Colonic mucosa (tissue), 4 donors: ENCODE measurements at regions not wholly inside any gene's neighbourhood (a gene's known extent, or its start where the extent isn't known, plus 50 kb on each side); places are given as distances from the start of the nearest gene placed in this dataset.

ENCODE experiments used
- DNase-seq: peaks from one replicate; pipeline ENCODE4 v3.0.0-alpha.2; 2020
- H3K27ac ChIP-seq: fragments of 200-600 bp; one replicate; pipeline ENCODE4 v1.8.0; 2021
- H3K27me3 ChIP-seq: fragments of 200-600 bp; one replicate; pipeline ENCODE4 v1.8.0; 2021
- H3K36me3 ChIP-seq: fragments of 200-600 bp; one replicate; pipeline ENCODE4 v1.8.0; 2021
- H3K4me1 ChIP-seq: fragments of 200-600 bp; one replicate; pipeline ENCODE4 v1.8.0; 2021; ENCODE audit warnings: mild to moderate bottlenecking
- H3K4me3 ChIP-seq: fragments of 200-600 bp; one replicate; pipeline ENCODE4 v1.8.0; 2021
- H3K9ac ChIP-seq, 2 donors: one replicate each; pipeline ENCODE4 v1.7.0; 2013; ENCODE audit warnings: control low read depth in 2 of 2, low read depth in 2 of 2, low read length in 2 of 2
- H3K9me3 ChIP-seq: fragments of 200-600 bp; one replicate; pipeline ENCODE4 v1.8.0; 2021
- intact Hi-C: fragments of 100-400 bp; cut with DNase I; formaldehyde crosslinking; loops from one replicate; pipeline ENCODE4 v1.14.1; 2022
- TF ChIP-seq, protein P1 (sequence below): fragments of 200-600 bp; IDR thresholded peaks from one replicate; pipeline ENCODE4 v1.8.0; 2022; ENCODE audit warnings: antibody characterized with exemption, mild to moderate bottlenecking
- donor health status: healthy.
- donor health status: DM: no; HTN: no; CAD: no.
- donor health status: DM: no; HTN: no; CAD: no.

- TF ChIP-seq, protein P1, sequence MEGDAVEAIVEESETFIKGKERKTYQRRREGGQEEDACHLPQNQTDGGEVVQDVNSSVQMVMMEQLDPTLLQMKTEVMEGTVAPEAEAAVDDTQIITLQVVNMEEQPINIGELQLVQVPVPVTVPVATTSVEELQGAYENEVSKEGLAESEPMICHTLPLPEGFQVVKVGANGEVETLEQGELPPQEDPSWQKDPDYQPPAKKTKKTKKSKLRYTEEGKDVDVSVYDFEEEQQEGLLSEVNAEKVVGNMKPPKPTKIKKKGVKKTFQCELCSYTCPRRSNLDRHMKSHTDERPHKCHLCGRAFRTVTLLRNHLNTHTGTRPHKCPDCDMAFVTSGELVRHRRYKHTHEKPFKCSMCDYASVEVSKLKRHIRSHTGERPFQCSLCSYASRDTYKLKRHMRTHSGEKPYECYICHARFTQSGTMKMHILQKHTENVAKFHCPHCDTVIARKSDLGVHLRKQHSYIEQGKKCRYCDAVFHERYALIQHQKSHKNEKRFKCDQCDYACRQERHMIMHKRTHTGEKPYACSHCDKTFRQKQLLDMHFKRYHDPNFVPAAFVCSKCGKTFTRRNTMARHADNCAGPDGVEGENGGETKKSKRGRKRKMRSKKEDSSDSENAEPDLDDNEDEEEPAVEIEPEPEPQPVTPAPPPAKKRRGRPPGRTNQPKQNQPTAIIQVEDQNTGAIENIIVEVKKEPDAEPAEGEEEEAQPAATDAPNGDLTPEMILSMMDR: no peak
- intact Hi-C loops: no loop called here
Observed at GRCh38 chr12:127074161-127074560, 1192.8 kb upstream of the TMEM132C start.

DNA sequence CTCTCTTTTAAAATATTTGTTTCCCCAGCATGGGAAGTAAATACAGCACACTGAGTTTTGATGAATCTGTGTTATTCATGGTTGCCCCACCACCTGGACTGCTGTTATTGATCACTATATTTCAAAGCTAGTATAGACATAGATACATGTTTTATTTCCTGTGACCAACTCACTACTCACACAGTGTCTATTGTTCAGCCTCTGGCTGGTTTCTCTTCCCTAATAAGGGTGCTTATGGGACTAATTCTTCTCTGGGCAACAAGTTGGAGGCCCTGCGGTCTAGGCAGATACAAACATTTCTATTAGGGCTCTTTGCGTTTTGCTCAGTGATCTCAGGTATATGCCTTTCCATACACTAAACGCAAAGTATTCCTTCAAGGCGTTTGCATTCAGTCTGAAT is 1191.0 kb upstream of the TMEM132C start:
- TF ChIP-seq, protein P1: no peak

More at GRCh38 chr12:127074161-127074560, 1192.8 kb upstream of the TMEM132C start:
- DNase-seq: no peak
- Histone ChIP-seq H3K27ac (no peak overlapping the region), H3K9ac (no peak overlapping the region), H3K4me3 (no peak overlapping the region), H3K36me3 (no peaks in the 10 kb centered on the region), H3K4me1 (no peaks in the 10 kb centered on the region), H3K9me3 (no peaks in the 10 kb centered on the region), H3K27me3 (no peaks in the 10 kb centered on the region)

DNA sequence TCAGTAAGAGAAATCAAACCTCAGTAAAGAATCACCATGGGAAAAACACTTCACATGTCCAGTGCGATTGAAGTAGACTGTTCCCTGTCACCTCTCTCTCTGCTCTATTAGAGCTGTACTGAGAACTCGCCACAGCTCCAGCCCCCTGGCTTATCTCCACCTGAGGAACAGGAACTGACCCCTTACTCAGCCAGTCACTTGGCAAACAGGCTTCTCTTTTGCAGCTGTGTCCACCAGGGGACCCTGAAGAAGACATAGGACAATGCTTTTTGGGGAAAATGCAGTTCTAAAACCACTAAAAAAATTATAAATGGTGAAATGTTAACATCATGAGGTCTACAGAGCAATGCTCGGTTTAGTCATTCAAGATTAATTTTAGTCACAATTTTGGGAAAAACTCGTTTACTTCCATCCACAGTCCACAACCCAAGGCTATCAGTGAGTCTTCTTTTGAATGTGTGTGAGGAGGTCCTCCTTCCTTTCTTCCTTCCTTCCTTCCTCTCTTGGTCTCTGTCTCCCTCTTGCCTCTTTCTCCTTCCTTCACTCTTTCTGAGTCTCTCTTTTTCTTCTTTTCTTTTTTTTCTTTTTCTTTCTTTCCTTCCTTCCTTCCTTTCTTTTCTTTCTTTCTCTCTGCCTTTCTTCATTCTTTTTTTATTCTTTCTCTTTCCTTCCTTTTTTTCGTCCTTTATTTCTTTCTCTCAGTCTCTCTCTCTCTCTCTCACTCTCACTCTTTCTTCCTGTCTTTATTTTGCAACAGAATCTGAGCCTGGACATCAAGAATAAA is 1189.5 kb upstream of the TMEM132C start:
- H3K36me3 ChIP-seq: no peaks in the 10 kb centered on the region
- H3K27me3 ChIP-seq: no peaks in the 10 kb centered on the region
- no peaks in the 10 kb centered on the region for H3K9me3 ChIP-seq
- H3K4me1 ChIP-seq: no peaks in the 10 kb centered on the region
- no peak for DNase-seq
- intact Hi-C loops: no loop called here
- no peak overlapping the region for H3K4me3 ChIP-seq
- H3K27ac ChIP-seq: no peak overlapping the region
- TF ChIP-seq, protein P1: no peak
- no peak overlapping the region for H3K9ac ChIP-seq

More for the DNA sequence above, 1191.0 kb upstream of the TMEM132C start:
- H3K9ac ChIP-seq: no peak overlapping the region
- no peaks in the 10 kb centered on the region for H3K9me3 ChIP-seq
- no peak for DNase-seq
- intact Hi-C loops: no loop called here
- no peak overlapping the region for H3K27ac ChIP-seq
- no peaks in the 10 kb centered on the region for H3K27me3 ChIP-seq
- H3K4me3 ChIP-seq: no peak overlapping the region
- H3K36me3 ChIP-seq: no peaks in the 10 kb centered on the region
- H3K4me1 ChIP-seq: no peaks in the 10 kb centered on the region

- Histone ChIP-seq H3K27ac (no peak overlapping the region), H3K4me3 (no peak overlapping the region), H3K4me1 (peaks cover 3% of the 10 kb centered on the region), H3K27me3 (no peaks in the 10 kb centered on the region), H3K9ac (no peak overlapping the region), H3K9me3 (no peaks in the 10 kb centered on the region), H3K36me3 (no peaks in the 10 kb centered on the region)
- intact Hi-C loops: no loop called here
- TF ChIP-seq, protein P1: no peak
- DNase-seq: no peak
Observed at GRCh38 chr12:127078577-127079350, 1188.2 kb upstream of the TMEM132C start.

- no peak overlapping the region for H3K27ac ChIP-seq
- H3K9ac ChIP-seq: no peak overlapping the region
- peaks cover 3% of the 10 kb centered on the region for H3K4me1 ChIP-seq
- intact Hi-C loops: loop anchor here (5.0 kb wide), 1 partner anchor 88 kb away; no protein-coding TSS in a partner anchor
- H3K27me3 ChIP-seq: no peaks in the 10 kb centered on the region
- H3K36me3 ChIP-seq: no peaks in the 10 kb centered on the region
- no peaks in the 10 kb centered on the region for H3K9me3 ChIP-seq
- TF ChIP-seq, protein P1: no peak
- no peak overlapping the region for H3K4me3 ChIP-seq
- DNase-seq: no peak
Observed at GRCh38 chr12:127079636-127080035, 1187.3 kb upstream of the TMEM132C start.
